ENCODE measurements at regions not wholly inside any gene's neighbourhood (a gene's known extent, or its start where the extent isn't known, plus 50 kb on each side); places are given as distances from the start of the nearest gene placed in this dataset.

DNA sequence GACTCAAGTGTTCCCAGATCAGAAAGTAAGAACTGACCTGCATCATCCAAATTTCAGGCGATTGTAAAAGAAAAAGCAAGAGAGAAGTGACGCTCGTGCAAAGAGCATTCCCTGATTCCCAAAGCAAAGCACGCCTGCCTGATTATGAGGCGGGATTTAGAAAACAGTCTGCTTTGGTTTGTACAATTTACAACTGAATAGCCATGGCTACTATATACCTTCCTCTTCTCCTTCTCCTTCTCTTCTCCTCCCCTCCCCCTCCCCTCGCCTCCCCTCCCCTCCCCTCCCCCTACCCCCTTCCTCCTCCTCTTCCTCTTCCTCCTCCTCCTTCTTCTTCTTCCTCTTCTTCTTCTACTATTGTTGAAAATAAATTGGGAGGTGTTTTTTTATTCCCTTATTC is 782.9 kb downstream of the GALR1 start:
- TF ChIP-seq EZH2 (IDR thresholded peaks at IDR 0.05; ENCODE audit: borderline replicate concordance, insufficient read depth, low read length, poor library complexity, severe bottlenecking) = no peak
- TF ChIP-seq, protein P1, sequence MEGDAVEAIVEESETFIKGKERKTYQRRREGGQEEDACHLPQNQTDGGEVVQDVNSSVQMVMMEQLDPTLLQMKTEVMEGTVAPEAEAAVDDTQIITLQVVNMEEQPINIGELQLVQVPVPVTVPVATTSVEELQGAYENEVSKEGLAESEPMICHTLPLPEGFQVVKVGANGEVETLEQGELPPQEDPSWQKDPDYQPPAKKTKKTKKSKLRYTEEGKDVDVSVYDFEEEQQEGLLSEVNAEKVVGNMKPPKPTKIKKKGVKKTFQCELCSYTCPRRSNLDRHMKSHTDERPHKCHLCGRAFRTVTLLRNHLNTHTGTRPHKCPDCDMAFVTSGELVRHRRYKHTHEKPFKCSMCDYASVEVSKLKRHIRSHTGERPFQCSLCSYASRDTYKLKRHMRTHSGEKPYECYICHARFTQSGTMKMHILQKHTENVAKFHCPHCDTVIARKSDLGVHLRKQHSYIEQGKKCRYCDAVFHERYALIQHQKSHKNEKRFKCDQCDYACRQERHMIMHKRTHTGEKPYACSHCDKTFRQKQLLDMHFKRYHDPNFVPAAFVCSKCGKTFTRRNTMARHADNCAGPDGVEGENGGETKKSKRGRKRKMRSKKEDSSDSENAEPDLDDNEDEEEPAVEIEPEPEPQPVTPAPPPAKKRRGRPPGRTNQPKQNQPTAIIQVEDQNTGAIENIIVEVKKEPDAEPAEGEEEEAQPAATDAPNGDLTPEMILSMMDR (IDR thresholded peaks at IDR 0.05; ENCODE audit: poor library complexity, severe bottlenecking) = no peak
- no peak for TF ChIP-seq RAD21 (conservative IDR thresholded peaks at IDR 0.05)
- TF ChIP-seq POLR2AphosphoS5 (IDR thresholded peaks at IDR 0.05) = no peak
